Upper lobe of right lung (tissue), 1 donor: ENCODE measurements at regions not wholly inside any gene's neighbourhood (a gene's known extent, or its start where the extent isn't known, plus 50 kb on each side); places are given as distances from the start of the nearest gene placed in this dataset.
"Not testable (repeated sequence)": the region's sequence is repeated elsewhere in the genome, so short reads cannot be mapped to it uniquely, and the experiment has no call there.

ENCODE experiments used
- ATAC-seq: fragments of 200-7000 bp; cut with Tn5 transposase; one replicate; pipeline ENCODE4 v1.9.1; 2020; ENCODE audit warnings: mild to moderate bottlenecking, moderate library complexity
- DNase-seq: peaks from one replicate; pipeline ENCODE4 v3.0.0-alpha.2; 2020
- H3K27ac ChIP-seq: fragments of 200-600 bp; one replicate; pipeline ENCODE4 v1.8.0; 2022
- H3K27me3 ChIP-seq: fragments of 200-600 bp; one replicate; pipeline ENCODE4 v1.8.0; 2022; ENCODE audit warnings: mild to moderate bottlenecking
- H3K36me3 ChIP-seq: fragments of 200-600 bp; one replicate; pipeline ENCODE4 v1.8.0; 2022
- H3K4me1 ChIP-seq: fragments of 200-600 bp; one replicate; pipeline ENCODE4 v1.8.0; 2022
- H3K4me3 ChIP-seq: fragments of 200-600 bp; one replicate; pipeline ENCODE4 v1.8.0; 2022; ENCODE audit warnings: mild to moderate bottlenecking
- H3K9me3 ChIP-seq: fragments of 200-600 bp; one replicate; pipeline ENCODE4 v1.8.0; 2022
- CTCF ChIP-seq: fragments of 200-600 bp; IDR thresholded peaks from one replicate; pipeline ENCODE4 v1.8.0; 2022; ENCODE audit warnings: antibody characterized with exemption
- intact Hi-C: fragments of 100-400 bp; cut with DNase I; formaldehyde crosslinking; loops from one replicate; pipeline ENCODE4 v1.11.0; 2022
- donor health status: DM: no; HTN: yes; CAD: no; lungs with severe emphysema.

DNA sequence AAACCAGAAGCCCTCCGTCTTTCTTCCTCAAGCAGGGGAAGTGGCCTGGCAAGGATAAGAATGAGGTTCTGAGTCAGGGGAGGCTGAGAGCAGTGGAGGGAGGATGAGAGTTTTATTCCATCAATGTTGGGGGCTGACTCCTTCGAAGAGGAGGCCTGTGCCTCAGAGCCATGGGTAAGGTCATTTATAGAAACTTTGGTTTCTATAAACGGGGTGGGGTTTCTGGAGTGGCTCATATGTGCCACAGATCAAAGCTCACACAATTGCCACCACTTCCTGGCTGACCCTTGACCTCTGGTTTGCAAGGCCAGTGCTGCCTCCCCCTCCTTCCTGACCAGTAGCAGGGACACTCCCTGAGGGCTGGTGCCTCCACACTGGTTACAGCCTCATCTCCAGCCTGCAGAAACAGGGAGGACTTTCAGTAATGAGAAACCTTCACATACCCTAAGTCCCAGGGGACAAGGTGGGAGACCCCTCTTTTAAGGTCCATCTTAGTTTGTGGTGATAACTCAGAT, 166.0 kb downstream of the PDGFRA start:
- H3K4me1 ChIP-seq = peaks cover 7% of the 10 kb centered on the region
- no peaks in the 10 kb centered on the region for H3K36me3 ChIP-seq
- ATAC-seq (peak; percentile 31), DNase-seq (no peak)
- no peak overlapping the region for H3K4me3 ChIP-seq
- H3K27ac ChIP-seq = no peak overlapping the region
- H3K27me3 ChIP-seq = no peaks in the 10 kb centered on the region
- intact Hi-C loops = no loop called here
- no peaks in the 10 kb centered on the region for H3K9me3 ChIP-seq
- TF ChIP-seq CTCF = no peak

- Histone ChIP-seq H3K9me3 (no peaks in the 10 kb centered on the region), H3K27ac (no peak overlapping the region), H3K4me1 (peaks cover 4% of the 10 kb centered on the region), H3K36me3 (no peaks in the 10 kb centered on the region), H3K4me3 (no peak overlapping the region), H3K27me3 (no peaks in the 10 kb centered on the region)
- ATAC-seq (no peak), DNase-seq (no peak)
- intact Hi-C loops = no loop called here
- TF ChIP-seq CTCF = no peak
Measured at GRCh38 chr4:54400188-54400587, 171.1 kb downstream of the PDGFRA start.

DNA sequence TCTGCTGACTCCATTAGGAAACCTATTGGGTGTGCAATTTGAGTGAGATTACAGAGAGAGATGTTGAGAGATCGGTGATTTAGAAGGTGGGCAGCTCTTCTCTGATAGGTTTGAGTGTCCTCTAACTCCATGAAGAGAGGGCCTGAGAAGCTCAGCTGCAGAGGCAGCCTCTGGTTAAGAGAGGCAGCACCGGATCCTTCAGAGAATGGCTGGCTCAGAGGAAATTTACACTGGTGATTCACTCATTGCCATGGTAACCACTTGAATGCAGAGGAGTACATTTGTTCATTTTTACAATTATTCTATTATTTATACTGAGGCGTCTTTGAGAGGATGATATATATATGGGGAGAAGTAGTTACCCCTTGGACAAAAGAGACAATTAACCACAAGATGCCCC, 171.7 kb downstream of the PDGFRA start:
- Histone ChIP-seq H3K4me3 (no peak overlapping the region), H3K27me3 (no peaks in the 10 kb centered on the region), H3K27ac (no peak overlapping the region), H3K36me3 (no peaks in the 10 kb centered on the region), H3K4me1 (peaks cover 4% of the 10 kb centered on the region), H3K9me3 (no peaks in the 10 kb centered on the region)
- no peak for TF ChIP-seq CTCF
- no peak for DNase-seq
- intact Hi-C loops = no loop called here
- peak; percentile 23 for ATAC-seq

- no peak for ATAC-seq
- Histone ChIP-seq H3K9me3 (no peaks in the 10 kb centered on the region), H3K4me1 (peaks cover 4% of the 10 kb centered on the region), H3K36me3 (no peaks in the 10 kb centered on the region), H3K27me3 (no peaks in the 10 kb centered on the region), H3K27ac (no peak overlapping the region), H3K4me3 (no peak overlapping the region)
- intact Hi-C loops = no loop called here
- TF ChIP-seq CTCF = no peak
- no peak for DNase-seq
Measured at GRCh38 chr4:54402880-54403480, 173.9 kb downstream of the PDGFRA start.

DNA sequence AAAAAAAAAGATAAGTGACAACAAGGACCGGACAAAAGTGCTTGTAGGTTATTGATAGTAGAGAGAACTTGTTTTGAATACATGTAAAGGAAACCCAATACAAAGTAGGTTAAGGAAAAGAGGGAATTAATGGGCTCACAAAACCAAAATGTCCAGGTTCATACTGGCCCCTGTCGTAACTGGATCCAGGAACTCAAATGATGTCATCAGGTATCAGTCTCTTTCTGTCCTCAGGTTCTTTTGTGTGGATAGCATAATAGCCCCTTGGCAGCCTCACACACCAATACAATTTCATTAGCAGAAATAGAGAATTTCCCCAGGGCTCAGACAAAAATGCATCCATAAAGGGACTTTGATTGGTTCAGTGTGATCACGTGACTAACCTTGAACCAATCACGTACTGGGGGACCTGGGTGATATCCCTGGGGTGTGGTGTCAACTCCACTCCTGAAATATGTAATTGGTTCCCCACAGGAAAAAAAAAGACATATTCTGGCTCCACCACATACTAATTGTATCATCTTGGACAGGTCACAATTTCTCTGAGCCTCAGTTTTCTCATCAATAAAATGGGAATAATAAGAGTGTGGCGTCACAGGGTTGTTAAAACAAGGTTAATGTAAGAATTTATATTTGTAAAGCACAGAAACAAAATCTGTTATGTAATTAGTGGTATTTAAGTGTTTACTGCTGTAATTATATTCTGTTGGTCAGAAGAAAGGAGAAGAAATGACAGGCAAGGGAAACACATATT, 174.8 kb downstream of the PDGFRA start:
- intact Hi-C loops = no loop called here
- H3K27ac ChIP-seq = no peak overlapping the region
- H3K4me3 ChIP-seq = no peak overlapping the region
- H3K4me1 ChIP-seq = no peaks in the 10 kb centered on the region
- TF ChIP-seq CTCF = no peak
- DNase-seq = no peak
- H3K36me3 ChIP-seq = no peaks in the 10 kb centered on the region
- H3K27me3 ChIP-seq = no peaks in the 10 kb centered on the region
- no peak for ATAC-seq
- H3K9me3 ChIP-seq = no peaks in the 10 kb centered on the region

DNA sequence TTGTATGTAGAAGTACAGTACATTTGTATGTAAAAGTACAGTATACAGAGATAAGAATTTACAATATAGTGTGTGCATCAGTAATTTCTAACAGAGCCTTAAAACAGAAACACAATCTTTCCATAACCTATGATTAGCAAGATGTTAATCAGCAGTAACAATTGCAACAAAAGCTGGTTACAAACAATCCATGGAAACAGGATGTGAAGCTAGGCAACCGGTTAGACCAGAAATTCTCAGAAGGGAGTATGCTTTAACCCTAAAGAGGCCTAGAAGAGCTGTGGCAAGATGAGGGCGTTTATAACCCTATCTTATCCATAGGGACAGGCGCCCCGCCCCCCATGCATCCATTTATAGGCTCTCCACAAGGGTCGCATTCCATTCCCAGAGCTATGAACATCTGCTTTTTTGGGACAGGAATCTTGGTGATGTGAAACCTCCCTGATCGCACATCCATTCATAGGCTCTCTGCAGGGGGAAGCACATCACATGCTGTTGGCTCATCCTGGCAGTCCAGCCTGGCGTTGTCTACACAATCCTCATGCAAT, 180.3 kb downstream of the PDGFRA start:
- ATAC-seq, H3K4me3 ChIP-seq, H3K4me1 ChIP-seq, DNase-seq, H3K36me3 ChIP-seq, H3K9me3 ChIP-seq, intact Hi-C loops, H3K27me3 ChIP-seq, H3K27ac ChIP-seq: not testable (repeated sequence)
